GM21786 (cell line): ENCODE measurements at regions not wholly inside any gene's neighbourhood (a gene's known extent, or its start where the extent isn't known, plus 50 kb on each side); places are given as distances from the start of the nearest gene placed in this dataset.
"Not testable (repeated sequence)": the region's sequence is repeated elsewhere in the genome, so short reads cannot be mapped to it uniquely, and the experiment has no call there.

Experiments
- ATAC-seq: cut with Tn5 transposase; IDR thresholded peaks from one replicate; pipeline ENCODE4 v1.9.1; 2021; ENCODE audit not compliant: unreplicated experiment

DNA sequence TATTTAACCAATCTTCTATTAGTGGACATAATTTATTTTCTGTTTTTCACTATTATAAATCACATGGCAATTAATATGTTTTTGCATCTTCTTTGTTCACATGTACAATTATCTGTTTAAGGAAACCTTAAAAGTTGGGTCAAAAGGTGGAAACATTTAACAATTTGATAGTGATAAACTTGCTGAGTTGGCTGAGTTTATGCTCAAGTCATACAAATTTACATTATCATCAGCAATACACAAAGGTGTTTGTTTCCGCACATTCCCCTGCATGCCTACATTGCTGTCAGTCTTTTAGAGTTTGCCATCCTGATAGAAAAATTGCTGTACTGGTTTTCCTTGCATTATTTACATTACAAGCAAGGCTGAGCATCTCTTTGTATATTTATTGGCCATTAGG, 139.5 kb downstream of the KCNRG start:
- ATAC-seq: no peak

DNA sequence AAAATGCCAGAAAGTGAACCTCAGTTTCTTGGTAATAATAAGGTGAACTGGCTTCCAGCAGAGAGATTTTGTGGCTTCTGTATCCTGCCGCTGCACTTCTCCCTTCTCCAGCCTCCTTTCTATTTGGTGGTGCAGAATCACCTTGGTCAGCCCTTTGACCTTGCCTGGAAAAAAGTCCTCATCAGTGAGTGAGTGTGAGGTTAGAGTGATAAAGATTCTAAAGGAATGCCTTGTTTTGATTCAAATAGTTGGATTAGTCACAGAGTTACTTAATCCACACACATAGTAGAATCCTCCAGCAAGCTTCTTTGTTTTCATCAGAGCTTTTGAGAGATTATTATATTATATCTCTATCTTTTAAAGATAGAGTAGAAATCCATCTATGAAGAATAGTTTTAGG, 140.9 kb downstream of the KCNRG start:
- ATAC-seq: no peak

- no peak for ATAC-seq
Measured at GRCh38 chr13:50156561-50157127, 141.4 kb downstream of the KCNRG start.

- no peak for ATAC-seq
Measured at GRCh38 chr13:50158385-50159165, 143.3 kb downstream of the KCNRG start.

DNA sequence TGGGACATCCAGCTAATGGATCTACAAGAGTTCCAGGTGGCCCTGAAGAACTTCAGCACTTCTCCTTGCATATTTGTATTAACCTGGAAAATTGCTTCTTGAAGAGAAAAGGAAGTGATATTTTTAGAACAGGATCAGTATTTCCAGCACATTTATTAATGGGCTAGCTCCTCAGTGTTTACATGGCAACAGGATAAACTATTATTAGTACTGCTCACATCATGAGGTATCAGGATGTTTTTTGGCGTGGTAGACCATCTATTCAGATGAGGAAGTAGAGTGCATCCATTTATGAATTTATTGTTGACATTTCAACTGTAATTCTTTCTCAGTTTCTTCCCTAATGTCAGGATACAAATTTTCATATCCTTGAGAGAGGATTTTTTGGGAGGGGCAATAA, 144.4 kb downstream of the KCNRG start:
- no peak for ATAC-seq

DNA sequence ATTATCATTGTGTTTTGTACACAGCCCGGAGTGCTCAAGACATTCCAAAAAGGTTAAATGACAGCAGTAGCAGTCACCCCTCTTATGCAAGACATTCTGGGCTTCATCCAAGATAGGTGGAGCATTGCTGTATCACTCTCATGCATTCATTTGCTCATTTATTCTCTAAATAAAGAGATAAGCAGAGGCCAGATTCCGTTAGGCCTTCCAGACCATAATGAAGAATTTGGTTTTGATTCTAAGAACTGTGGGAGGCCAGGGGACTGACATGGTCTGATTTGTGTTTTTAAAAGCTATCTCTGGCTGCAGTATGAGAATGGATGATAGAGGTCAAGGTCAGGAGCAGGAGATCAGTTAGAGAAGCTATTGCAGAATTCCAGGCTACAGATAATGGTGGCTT, 145.8 kb downstream of the KCNRG start:
- ATAC-seq: no peak

- ATAC-seq: no peak
Measured at GRCh38 chr13:50162001-50162400, 146.8 kb downstream of the KCNRG start.

- ATAC-seq: no peak
Measured at GRCh38 chr13:50162567-50162966, 147.3 kb downstream of the KCNRG start.

- no peak for ATAC-seq
Measured at GRCh38 chr13:50167224-50167947, 152.1 kb downstream of the KCNRG start.

- ATAC-seq: no peak
Measured at GRCh38 chr13:50167967-50168366, 152.7 kb downstream of the KCNRG start.

GRCh38 chr13:50168786-50169185, 153.5 kb downstream of the KCNRG start:
- no peak for ATAC-seq

GRCh38 chr13:50170447-50171037, 155.3 kb downstream of the KCNRG start:
- no peak for ATAC-seq

- no peak for ATAC-seq
Measured at GRCh38 chr13:50171590-50172282, 156.5 kb downstream of the KCNRG start.

GRCh38 chr13:50173045-50173444, 157.8 kb downstream of the KCNRG start:
- not testable (repeated sequence) for ATAC-seq

GRCh38 chr13:50174630-50175029, 159.4 kb downstream of the KCNRG start:
- ATAC-seq: no peak

- no peak for ATAC-seq
Measured at GRCh38 chr13:50179977-50180376, 164.7 kb downstream of the KCNRG start.

DNA sequence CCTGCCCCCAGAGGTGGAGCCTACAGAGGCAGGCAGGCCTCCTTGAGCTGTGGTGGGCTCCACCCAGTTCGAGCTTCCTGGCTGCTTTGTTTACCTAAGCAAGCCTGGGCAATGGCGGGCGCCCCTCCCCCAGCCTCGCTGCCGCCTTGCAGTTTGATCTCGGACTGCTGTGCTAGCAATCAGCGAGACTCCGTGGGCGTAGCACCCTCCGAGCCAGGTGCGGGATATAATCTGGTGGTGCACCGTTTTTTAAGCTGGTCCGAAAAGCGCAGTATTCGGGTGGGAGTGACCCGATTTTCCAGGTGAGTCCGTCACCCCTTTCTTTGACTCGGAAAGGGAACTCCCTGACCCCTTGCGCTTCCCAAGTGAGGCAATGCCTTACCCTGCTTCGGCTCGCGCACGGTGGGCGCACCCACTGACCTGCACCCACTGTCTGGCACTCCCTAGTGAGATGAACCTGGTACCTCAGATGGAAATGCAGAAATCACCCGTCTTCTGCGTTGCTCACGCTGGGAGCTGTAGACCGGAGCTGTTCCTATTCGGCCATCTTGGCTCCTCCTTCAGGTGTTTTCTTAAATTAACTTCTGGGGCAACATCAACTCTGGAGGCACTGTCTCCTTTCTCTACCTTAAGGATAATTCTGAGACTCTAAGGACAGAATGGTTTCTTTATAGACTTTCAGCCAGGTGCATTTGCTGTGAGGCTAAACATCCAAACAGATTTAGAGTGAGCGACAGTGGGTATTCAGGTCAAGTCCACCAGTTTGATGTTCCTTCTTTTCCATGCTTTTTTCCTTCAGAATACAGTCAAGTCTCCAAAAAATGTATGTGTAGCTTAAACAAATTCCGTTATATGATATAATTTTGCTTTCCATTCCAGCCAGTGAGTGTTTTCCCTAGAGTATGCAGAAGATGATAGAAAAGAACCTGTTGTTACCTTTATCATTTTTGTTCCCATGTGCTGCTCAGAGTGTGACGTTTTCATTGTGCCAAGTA, 170.8 kb downstream of the KCNRG start:
- not testable (repeated sequence) for ATAC-seq

DNA sequence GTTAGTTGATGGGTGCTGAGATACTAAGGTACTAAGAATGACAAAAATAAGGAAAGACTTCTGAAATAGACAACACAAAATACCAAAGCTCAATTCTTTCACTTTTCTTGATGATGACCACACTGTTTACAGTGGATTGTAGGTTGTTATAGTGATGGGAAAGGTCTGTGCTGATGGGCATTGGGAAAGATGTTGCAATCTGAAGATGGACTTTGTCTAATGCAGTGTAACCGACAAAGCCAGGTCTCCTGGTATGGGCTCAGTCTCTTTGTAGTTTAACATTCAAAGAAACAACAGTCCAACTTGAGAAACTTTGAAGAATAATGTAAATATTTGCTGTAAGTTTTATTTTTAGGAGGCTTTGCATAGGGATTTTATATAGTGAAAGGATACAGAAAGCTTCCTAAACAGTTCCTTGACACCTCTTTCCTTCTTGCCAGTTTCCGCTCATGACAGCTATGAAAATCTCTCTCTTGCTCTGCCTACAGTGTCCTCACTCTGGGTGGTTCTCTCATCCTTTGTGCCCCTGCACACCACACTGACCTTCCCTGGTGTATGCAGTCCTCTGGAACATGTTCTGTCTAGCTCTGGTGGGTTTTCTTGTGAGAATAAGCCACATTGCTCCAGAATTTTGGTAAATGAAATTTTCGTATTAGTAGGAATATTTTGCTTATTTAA, 172.2 kb downstream of the KCNRG start:
- no peak for ATAC-seq

DNA sequence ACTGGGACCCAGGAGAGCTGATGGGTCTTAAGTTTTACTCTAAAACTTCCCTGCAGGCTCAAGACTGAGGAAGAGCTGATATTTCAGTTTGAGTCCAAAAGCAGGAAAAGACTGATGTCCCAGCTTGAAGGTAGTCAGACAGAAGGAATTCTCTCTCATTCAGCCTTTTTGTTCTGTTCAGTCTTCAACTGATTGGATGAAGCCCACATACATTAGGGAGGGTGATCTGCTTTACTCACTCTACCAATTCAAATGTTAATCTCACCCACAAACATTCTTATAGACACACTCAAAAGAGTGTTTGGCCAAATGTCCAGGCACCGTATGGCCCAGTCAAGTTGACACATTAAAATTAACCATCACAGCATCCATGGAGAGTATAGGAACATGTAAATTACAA, 173.5 kb downstream of the KCNRG start:
- no peak for ATAC-seq
